ENCODE measurements at regions not wholly inside any gene's neighbourhood (a gene's known extent, or its start where the extent isn't known, plus 50 kb on each side); places are given as distances from the start of the nearest gene placed in this dataset.

DNA sequence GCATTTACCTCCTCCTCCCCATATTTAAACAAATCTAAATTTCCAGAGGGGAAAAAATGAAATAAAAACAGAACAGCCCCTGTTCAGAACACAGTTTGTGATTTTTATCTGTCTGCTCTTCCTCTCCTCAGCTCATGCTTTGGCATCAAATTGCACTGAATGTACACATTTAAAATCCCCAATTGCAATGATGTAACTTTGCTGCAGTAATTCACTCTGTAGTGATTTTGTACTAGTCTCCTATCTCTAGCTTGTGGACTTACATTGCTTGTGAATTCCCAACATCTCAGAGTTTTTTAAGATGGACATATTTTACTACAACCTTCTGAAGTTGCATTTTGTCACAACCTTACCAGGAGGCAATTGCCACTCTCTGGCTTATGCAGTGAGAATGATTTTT, 81.6 kb upstream of the ROBO2 start:
- H3K9me3 ChIP-seq (replicated peaks in 1 of 3) = no peaks in the 10 kb centered on the region
- no peak overlapping the region for H3K4me3 ChIP-seq
- H3K4me1 ChIP-seq (replicated peaks in 1 of 2) = no peaks in the 10 kb centered on the region
- no peaks in the 10 kb centered on the region for H3K36me3 ChIP-seq (replicated peaks in 1 of 2)
- TF ChIP-seq, protein P1, sequence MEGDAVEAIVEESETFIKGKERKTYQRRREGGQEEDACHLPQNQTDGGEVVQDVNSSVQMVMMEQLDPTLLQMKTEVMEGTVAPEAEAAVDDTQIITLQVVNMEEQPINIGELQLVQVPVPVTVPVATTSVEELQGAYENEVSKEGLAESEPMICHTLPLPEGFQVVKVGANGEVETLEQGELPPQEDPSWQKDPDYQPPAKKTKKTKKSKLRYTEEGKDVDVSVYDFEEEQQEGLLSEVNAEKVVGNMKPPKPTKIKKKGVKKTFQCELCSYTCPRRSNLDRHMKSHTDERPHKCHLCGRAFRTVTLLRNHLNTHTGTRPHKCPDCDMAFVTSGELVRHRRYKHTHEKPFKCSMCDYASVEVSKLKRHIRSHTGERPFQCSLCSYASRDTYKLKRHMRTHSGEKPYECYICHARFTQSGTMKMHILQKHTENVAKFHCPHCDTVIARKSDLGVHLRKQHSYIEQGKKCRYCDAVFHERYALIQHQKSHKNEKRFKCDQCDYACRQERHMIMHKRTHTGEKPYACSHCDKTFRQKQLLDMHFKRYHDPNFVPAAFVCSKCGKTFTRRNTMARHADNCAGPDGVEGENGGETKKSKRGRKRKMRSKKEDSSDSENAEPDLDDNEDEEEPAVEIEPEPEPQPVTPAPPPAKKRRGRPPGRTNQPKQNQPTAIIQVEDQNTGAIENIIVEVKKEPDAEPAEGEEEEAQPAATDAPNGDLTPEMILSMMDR (IDR thresholded peaks at IDR 0.05) = no peak
- no peak for TF ChIP-seq POLR2A (IDR thresholded peaks at IDR 0.05)
- DNase-seq = no peak
- H3K27me3 ChIP-seq = no peaks in the 10 kb centered on the region
- H3K27ac ChIP-seq = no peak overlapping the region
- intact Hi-C loops (cut with DNase I) = no loop called here

DNA sequence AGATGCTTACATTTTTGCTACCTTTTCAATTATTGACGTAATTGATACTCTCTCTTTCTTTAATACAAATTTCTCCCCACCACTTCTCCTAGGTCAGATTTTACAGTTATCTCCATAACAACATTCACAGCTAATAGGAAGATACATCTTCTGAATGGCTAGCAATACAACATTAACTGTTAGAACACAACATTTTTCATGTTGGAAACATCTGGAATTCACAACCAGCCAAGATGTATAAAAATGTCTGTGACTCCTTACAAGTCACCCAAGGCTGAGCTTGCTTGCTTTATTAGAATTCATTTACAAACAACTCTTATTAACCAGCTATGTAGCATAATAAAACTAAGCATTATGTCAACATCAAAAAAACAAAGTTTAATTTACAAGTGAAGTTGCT, 81.0 kb upstream of the ROBO2 start:
- TF ChIP-seq POLR2A (IDR thresholded peaks at IDR 0.05) = no peak
- TF ChIP-seq, protein P1 (IDR thresholded peaks at IDR 0.05) = no peak
- H3K4me3 ChIP-seq = no peak overlapping the region
- whole genome bisulfite sequencing, 4 donors = 68 to 84% (median 77%) methylated on average over 1 of the region's 1 CpG
- H3K27ac ChIP-seq = no peak overlapping the region
- no peaks in the 10 kb centered on the region for H3K27me3 ChIP-seq
- intact Hi-C loops (cut with DNase I) = no loop called here
- DNase-seq = no peak
- H3K36me3 ChIP-seq (replicated peaks in 1 of 2) = no peaks in the 10 kb centered on the region
- no peaks in the 10 kb centered on the region for H3K4me1 ChIP-seq (replicated peaks in 1 of 2)
- no peaks in the 10 kb centered on the region for H3K9me3 ChIP-seq (replicated peaks in 1 of 3)

DNA sequence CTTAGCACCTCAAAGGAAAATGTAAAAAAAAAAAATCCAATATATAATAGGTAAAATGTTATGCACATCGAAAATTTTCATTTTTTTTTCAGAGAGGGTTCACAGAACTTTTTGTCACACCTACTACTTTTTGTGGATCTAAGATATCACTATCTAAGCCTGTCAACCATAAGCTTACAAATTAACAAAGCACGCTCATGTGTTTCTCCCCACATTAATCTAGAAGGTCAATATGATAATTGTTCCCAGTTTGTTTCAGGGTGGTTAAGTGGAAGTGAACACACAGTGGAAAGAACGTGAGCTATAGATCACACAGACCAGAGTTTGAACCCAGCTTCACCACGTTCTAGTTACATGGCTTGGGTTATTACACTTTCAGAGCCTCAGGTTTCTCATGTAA, 78.6 kb upstream of the ROBO2 start:
- H3K4me1 ChIP-seq (replicated peaks in 1 of 2) = no peaks in the 10 kb centered on the region
- no peak for DNase-seq
- H3K36me3 ChIP-seq (replicated peaks in 1 of 2) = no peaks in the 10 kb centered on the region
- H3K4me3 ChIP-seq = no peak overlapping the region
- H3K27ac ChIP-seq = no peak overlapping the region
- H3K27me3 ChIP-seq = no peaks in the 10 kb centered on the region
- TF ChIP-seq POLR2A (IDR thresholded peaks at IDR 0.05) = no peak
- TF ChIP-seq, protein P1 (IDR thresholded peaks at IDR 0.05) = no peak
- 65 to 79% (median 73%) methylated on average over 4 of the region's 4 CpGs for WGBS, 4 donors
- no peaks in the 10 kb centered on the region for H3K9me3 ChIP-seq (replicated peaks in 1 of 3)
- intact Hi-C loops (cut with DNase I) = no loop called here

DNA sequence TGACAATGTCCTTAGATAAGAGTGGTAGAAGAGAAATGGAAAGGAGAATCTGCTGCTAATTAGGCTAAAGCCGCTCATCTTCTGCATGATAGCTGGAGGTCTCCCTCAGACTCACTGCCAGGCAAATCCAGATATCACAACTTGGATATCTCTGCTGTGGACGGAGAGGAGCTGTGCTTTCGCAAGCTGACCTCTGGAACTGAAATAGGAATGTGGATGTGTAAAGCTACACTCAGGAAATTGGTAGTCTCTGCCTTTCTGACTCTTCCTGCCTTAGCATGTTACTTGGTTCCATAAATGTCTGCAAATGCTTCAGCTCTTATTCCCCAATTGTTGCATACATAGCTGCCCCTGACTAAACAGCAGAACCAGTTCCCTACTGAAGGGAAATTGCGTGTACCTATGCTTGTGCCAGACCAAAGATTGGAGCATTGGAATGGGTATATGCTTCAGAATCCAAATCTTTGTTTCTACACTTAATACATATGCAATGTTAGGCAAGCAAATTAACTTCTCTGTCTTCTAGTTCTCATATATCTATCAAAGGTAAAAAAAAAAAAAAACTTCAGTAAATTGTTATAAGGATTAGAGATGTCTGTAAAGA, 74.7 kb upstream of the ROBO2 start:
- Histone ChIP-seq H3K4me3 (no peak overlapping the region), H3K36me3 (replicated peaks in 1 of 2) (no peaks in the 10 kb centered on the region), H3K4me1 (replicated peaks in 1 of 2) (no peaks in the 10 kb centered on the region), H3K27ac (no peak overlapping the region), H3K27me3 (no peaks in the 10 kb centered on the region), H3K9me3 (replicated peaks in 1 of 3) (no peaks in the 10 kb centered on the region)
- intact Hi-C loops (cut with DNase I) = no loop called here
- DNase-seq = no peak
- TF ChIP-seq POLR2A (IDR thresholded peaks at IDR 0.05) = no peak
- 58 to 74% (median 65%) methylated on average over 2 to 4 of the region's 4 CpGs for WGBS, 4 donors

DNA sequence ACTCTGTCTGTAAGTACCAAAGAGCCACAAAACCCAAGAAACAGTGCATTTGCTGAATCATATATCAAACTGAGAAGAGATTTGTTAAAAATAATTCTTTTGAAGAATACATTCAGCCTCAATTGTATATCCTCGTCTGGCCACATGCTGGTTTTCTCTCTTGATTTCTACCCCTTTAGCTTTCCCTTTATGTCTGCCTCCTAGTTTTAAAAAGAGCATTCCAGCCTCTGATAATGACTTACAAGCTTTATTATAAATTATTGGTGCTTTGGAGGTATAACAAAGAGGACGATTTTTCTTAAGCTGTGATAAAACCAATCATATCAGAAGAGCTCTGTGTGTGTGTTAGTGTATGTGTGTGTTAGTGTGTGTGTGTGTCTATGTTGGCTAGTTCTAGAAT, 70.4 kb upstream of the ROBO2 start:
- intact Hi-C loops (cut with DNase I) = no loop called here
- TF ChIP-seq, protein P1 (IDR thresholded peaks at IDR 0.05) = no peak
- no peak for TF ChIP-seq POLR2A (IDR thresholded peaks at IDR 0.05)
- Histone ChIP-seq H3K27ac (no peak overlapping the region), H3K4me1 (replicated peaks in 1 of 2) (no peaks in the 10 kb centered on the region), H3K27me3 (no peaks in the 10 kb centered on the region), H3K36me3 (replicated peaks in 1 of 2) (no peaks in the 10 kb centered on the region), H3K9me3 (replicated peaks in 1 of 3) (no peaks in the 10 kb centered on the region), H3K4me3 (no peak overlapping the region)
- WGBS, 4 donors = 48 to 60% (median 52%) methylated on average over 2 of the region's 2 CpGs
- no peak for DNase-seq
